Dendritic cell treated with granulocyte-macrophage colony-stimulating factor and Interleukin-4, amounts not matched to agents 40 ng/mL and 50 ng/mL, for 4 days (primary cell): ENCODE measurements at regions not wholly inside any gene's neighbourhood (a gene's known extent, or its start where the extent isn't known, plus 50 kb on each side); places are given as distances from the start of the nearest gene placed in this dataset.
"Not testable (repeated sequence)": the region's sequence is repeated elsewhere in the genome, so short reads cannot be mapped to it uniquely, and the experiment has no call there.

ENCODE experiments used
- H3K27ac Mint-ChIP-seq: one replicate; pipeline ENCODE4 v1.8.0; 2022; ENCODE audit warnings: mild to moderate bottlenecking, mixed read lengths
- H3K27me3 Mint-ChIP-seq: one replicate; pipeline ENCODE4 v1.8.0; 2022; ENCODE audit warnings: mild to moderate bottlenecking, mixed read lengths
- H3K36me3 Mint-ChIP-seq: one replicate; pipeline ENCODE4 v1.8.0; 2022; ENCODE audit warnings: low read depth, mixed read lengths
- H3K4me1 Mint-ChIP-seq: one replicate; pipeline ENCODE4 v1.8.0; 2022; ENCODE audit warnings: low read depth, mixed read lengths
- H3K4me3 Mint-ChIP-seq: one replicate; pipeline ENCODE4 v1.8.0; 2022; ENCODE audit warnings: mild to moderate bottlenecking, moderate library complexity, mixed read lengths
- H3K9me3 Mint-ChIP-seq: one replicate; pipeline ENCODE4 v1.8.0; 2022; ENCODE audit warnings: mixed read lengths
- intact Hi-C: fragments of 100-400 bp; cut with micrococcal nuclease; formaldehyde crosslinking; loops from one replicate; pipeline ENCODE4 v1.15.0; 2022

GRCh38 chr4:148854203-148854602 lies 412.0 kb upstream of the NR3C2 start:
- Mint-ChIP-seq H3K4me3 (no peak overlapping the region), H3K36me3 (no peaks in the 10 kb centered on the region), H3K4me1 (no peaks in the 10 kb centered on the region), H3K27ac (no peak overlapping the region), H3K9me3 (no peaks in the 10 kb centered on the region), H3K27me3 (no peaks in the 10 kb centered on the region)
- intact Hi-C loops, result no loop called here

GRCh38 chr4:148852092-148852699 lies 410.0 kb upstream of the NR3C2 start:
- intact Hi-C loops, result no loop called here
- Mint-ChIP-seq H3K4me1 (no peaks in the 10 kb centered on the region), H3K4me3 (no peak overlapping the region), H3K27ac (no peak overlapping the region), H3K9me3 (no peaks in the 10 kb centered on the region), H3K36me3 (no peaks in the 10 kb centered on the region), H3K27me3 (no peaks in the 10 kb centered on the region)

GRCh38 chr4:148850257-148850995 lies 408.2 kb upstream of the NR3C2 start:
- Mint-ChIP-seq H3K36me3 (no peaks in the 10 kb centered on the region), H3K27me3 (no peaks in the 10 kb centered on the region), H3K9me3 (no peaks in the 10 kb centered on the region), H3K27ac (no peak overlapping the region), H3K4me1 (no peaks in the 10 kb centered on the region), H3K4me3 (no peak overlapping the region)
- intact Hi-C loops, result no loop called here

- H3K27ac Mint-ChIP-seq, result no peak overlapping the region
- H3K4me1 Mint-ChIP-seq, result no peaks in the 10 kb centered on the region
- intact Hi-C loops, result no loop called here
- H3K4me3 Mint-ChIP-seq, result no peak overlapping the region
- no peaks in the 10 kb centered on the region for H3K9me3 Mint-ChIP-seq
- H3K27me3 Mint-ChIP-seq, result no peaks in the 10 kb centered on the region
- H3K36me3 Mint-ChIP-seq, result no peaks in the 10 kb centered on the region
These were observed 407.4 kb upstream of the NR3C2 start for GRCh38 chr4:148849581-148849980.

- H3K4me3 Mint-ChIP-seq, result no peak overlapping the region
- no peaks in the 10 kb centered on the region for H3K27me3 Mint-ChIP-seq
- intact Hi-C loops, result no loop called here
- H3K9me3 Mint-ChIP-seq, result no peaks in the 10 kb centered on the region
- H3K27ac Mint-ChIP-seq, result no peak overlapping the region
- H3K36me3 Mint-ChIP-seq, result no peaks in the 10 kb centered on the region
- no peaks in the 10 kb centered on the region for H3K4me1 Mint-ChIP-seq
These were observed 405.5 kb upstream of the NR3C2 start for GRCh38 chr4:148847544-148848255.

- Mint-ChIP-seq H3K4me1 (no peaks in the 10 kb centered on the region), H3K27me3 (no peaks in the 10 kb centered on the region), H3K9me3 (no peaks in the 10 kb centered on the region), H3K36me3 (no peaks in the 10 kb centered on the region), H3K4me3 (no peak overlapping the region), H3K27ac (no peak overlapping the region)
- intact Hi-C loops, result no loop called here
These were observed 403.4 kb upstream of the NR3C2 start for GRCh38 chr4:148845609-148846008.

GRCh38 chr4:148843625-148844024 lies 401.4 kb upstream of the NR3C2 start:
- Mint-ChIP-seq H3K9me3 (no peaks in the 10 kb centered on the region), H3K4me3 (no peak overlapping the region), H3K27ac (no peak overlapping the region), H3K27me3 (no peaks in the 10 kb centered on the region), H3K4me1 (no peaks in the 10 kb centered on the region), H3K36me3 (no peaks in the 10 kb centered on the region)
- intact Hi-C loops, result no loop called here

- intact Hi-C loops, result no loop called here
- no peaks in the 10 kb centered on the region for H3K27me3 Mint-ChIP-seq
- no peaks in the 10 kb centered on the region for H3K36me3 Mint-ChIP-seq
- no peaks in the 10 kb centered on the region for H3K4me1 Mint-ChIP-seq
- no peak overlapping the region for H3K27ac Mint-ChIP-seq
- no peaks in the 10 kb centered on the region for H3K9me3 Mint-ChIP-seq
- H3K4me3 Mint-ChIP-seq, result no peak overlapping the region
These were observed 400.6 kb upstream of the NR3C2 start for GRCh38 chr4:148842843-148843242.

GRCh38 chr4:148837571-148837970 lies 395.4 kb upstream of the NR3C2 start:
- H3K27me3 Mint-ChIP-seq, H3K27ac Mint-ChIP-seq, H3K36me3 Mint-ChIP-seq, H3K4me3 Mint-ChIP-seq, intact Hi-C loops: not testable (repeated sequence)
- Mint-ChIP-seq H3K9me3 (peaks cover 24% of the 10 kb centered on the region), H3K4me1 (peaks cover 18% of the 10 kb centered on the region)

GRCh38 chr4:148834804-148835631 lies 392.8 kb upstream of the NR3C2 start:
- H3K27ac Mint-ChIP-seq, result no peak overlapping the region
- intact Hi-C loops, result no loop called here
- H3K4me1 Mint-ChIP-seq, result peaks cover 18% of the 10 kb centered on the region
- H3K27me3 Mint-ChIP-seq, result no peaks in the 10 kb centered on the region
- H3K36me3 Mint-ChIP-seq, result no peaks in the 10 kb centered on the region
- H3K9me3 Mint-ChIP-seq, result peaks cover 27% of the 10 kb centered on the region
- H3K4me3 Mint-ChIP-seq, result no peak overlapping the region

- Mint-ChIP-seq H3K4me1 (peaks cover 18% of the 10 kb centered on the region), H3K4me3 (no peak overlapping the region), H3K36me3 (no peaks in the 10 kb centered on the region), H3K9me3 (peaks cover 29% of the 10 kb centered on the region), H3K27me3 (no peaks in the 10 kb centered on the region), H3K27ac (no peak overlapping the region)
- intact Hi-C loops, result no loop called here
These were observed 389.7 kb upstream of the NR3C2 start for GRCh38 chr4:148831945-148832344.

- intact Hi-C loops, result no loop called here
- Mint-ChIP-seq H3K4me1 (no peaks in the 10 kb centered on the region), H3K27ac (no peak overlapping the region), H3K27me3 (no peaks in the 10 kb centered on the region), H3K4me3 (no peak overlapping the region), H3K36me3 (no peaks in the 10 kb centered on the region), H3K9me3 (peaks cover 11% of the 10 kb centered on the region)
These were observed 386.1 kb upstream of the NR3C2 start for GRCh38 chr4:148828291-148828690.

GRCh38 chr4:148827781-148828180 lies 385.6 kb upstream of the NR3C2 start:
- H3K27ac Mint-ChIP-seq, result no peak overlapping the region
- no peaks in the 10 kb centered on the region for H3K27me3 Mint-ChIP-seq
- intact Hi-C loops, result no loop called here
- no peak overlapping the region for H3K4me3 Mint-ChIP-seq
- no peaks in the 10 kb centered on the region for H3K4me1 Mint-ChIP-seq
- H3K36me3 Mint-ChIP-seq, result no peaks in the 10 kb centered on the region
- H3K9me3 Mint-ChIP-seq, result peaks cover 11% of the 10 kb centered on the region

- Mint-ChIP-seq H3K4me3 (no peak overlapping the region), H3K27me3 (no peaks in the 10 kb centered on the region), H3K9me3 (no peaks in the 10 kb centered on the region), H3K4me1 (no peaks in the 10 kb centered on the region), H3K36me3 (no peaks in the 10 kb centered on the region), H3K27ac (no peak overlapping the region)
- intact Hi-C loops, result no loop called here
These were observed 381.2 kb upstream of the NR3C2 start for GRCh38 chr4:148823419-148823769.
